ENCODE measurements at regions not wholly inside any gene's neighbourhood (a gene's known extent, or its start where the extent isn't known, plus 50 kb on each side); places are given as distances from the start of the nearest gene placed in this dataset.

DNA sequence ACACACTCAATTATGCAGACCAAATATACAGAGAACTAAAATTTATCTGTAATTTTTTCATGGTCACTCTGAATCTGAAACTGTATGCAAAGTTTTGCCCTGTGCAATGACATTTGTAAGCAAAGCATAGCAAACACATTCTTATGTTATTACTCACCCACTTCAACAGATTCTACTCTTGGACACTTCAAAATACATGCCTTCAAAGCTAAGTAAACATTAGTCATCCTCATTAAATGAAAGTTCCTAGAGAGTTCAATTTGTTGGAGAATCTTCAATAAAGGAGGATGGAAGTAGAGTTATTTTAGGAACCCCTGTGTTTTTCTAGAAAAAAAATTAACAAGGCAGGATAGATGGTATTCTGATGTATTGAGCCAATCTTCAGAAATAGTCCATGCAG is 639.7 kb upstream of the C9orf72 start:
- DNase-seq: peak; percentile 40

DNA sequence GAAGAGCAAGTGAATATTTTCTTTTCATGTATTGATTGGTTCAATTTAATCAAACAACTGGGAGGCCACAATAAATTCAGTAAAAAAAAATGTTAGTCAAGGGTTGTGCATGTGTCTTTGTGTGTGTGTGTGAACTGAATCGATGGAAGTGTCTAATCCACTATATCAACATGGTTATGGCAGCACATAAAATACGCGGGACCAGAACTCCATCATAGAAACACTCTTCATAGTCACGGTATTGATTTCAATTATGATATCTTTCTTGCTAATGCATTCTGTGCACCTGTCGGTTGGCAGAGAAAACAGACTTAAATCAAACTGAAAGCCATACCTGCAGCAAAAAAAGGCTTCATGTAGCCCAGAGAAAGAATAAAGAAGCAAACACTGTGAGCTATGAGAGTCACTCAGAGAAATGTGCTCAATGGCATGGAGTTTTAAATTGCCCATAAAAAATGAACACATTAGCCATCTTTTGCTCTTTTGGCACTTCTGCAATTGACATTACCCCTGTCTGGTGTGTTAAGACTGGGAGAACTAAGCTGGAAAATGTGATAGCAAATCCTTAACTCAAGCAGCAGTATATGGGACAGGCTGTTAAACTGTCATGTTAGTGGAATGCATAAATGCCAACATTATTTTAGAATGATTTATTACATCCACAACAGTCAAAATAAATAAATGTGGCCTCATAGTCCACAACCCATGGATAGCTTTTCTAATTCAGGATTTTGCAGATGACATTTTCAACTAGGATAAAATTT is 642.4 kb upstream of the C9orf72 start:
- no peak for DNase-seq

DNA sequence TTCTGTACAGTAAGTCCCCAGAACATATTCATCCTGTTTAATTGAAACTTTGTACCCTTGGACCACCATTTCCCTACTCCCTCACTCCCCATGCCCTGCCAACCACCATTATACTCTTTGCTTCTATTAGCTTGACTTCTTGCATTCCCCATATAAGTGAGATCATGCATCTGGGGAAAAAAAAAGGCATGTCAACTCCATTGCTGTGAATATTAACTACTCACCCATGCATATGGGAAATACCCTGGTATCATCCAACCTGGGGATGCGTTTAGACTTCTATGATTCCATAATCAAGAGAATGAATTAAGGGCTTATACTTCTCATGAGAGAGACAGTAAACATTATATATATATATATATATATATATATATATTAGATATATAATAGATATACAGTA is 659.4 kb upstream of the C9orf72 start:
- DNase-seq: no peak

DNA sequence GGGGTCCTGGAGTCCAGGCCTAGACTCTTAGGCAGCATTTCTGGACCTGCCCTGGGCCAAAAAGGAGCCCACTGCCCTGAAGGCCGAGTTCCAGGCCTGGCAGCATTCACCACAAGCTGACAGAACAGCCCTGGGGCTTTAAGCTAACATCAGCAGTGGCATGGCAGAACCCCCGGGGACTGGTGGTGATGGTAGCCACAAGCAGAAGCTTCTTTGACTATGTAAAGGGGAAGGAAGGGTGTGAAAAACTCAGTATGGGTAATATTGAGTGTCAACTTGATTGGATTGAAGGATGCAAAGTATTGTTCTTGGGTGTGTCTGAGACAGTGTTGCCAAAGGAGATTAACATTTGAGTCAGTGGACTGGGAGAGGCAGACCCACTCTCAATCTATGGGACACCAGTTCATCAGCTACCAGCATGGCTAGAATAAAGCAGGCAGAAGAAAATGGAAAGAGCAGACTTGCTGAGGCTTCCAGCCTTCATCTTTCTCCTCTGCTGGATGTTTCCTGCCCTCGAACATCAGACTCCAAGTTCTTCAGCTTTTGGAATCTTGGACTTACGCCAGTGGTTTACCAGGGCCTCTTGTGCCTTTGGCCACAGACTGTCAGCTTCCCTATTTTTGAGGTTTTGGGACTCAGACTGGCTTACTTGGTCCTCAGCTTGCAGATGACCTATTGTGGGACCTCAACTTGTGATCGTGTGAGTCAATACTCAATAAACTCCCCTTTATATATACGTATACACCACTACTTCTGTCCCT is 661.0 kb upstream of the C9orf72 start:
- DNase-seq: no peak

DNA sequence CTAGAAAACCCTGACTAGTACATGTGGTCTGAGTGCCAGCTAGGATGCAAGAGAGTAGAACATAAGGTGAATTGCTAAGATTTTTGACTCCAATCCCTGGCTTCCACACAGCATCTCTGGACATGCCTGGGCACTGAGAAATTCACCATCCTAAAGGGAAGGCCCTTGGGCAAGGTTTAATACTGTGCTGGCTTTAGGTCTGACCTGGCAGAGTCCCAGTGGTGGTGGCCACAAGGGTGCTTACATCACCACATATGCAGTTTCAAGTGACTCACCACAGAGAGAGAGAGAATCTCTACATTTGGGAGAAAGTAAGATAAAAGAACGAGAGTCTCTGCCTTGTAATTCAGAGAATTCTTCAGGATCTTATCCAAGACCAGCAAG is 661.6 kb upstream of the C9orf72 start:
- no peak for DNase-seq

DNA sequence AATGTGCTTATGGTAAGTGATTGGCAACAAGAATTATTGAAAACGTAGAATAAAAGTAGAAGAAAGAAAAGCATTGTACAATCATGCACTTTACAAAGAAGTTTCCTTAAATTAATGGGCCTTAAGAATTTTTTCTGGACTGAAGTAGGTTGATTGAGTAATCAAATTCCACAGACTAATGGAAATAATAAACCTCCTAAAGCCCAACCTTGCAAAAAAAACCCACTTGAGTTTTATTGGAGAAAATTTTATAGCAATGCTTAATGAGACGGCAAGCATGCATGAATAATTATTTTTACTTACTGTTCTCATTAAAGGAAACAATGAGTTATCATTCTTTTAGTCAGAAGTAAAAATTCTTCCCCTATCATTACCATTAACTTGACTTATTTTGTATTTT is 676.1 kb upstream of the C9orf72 start:
- DNase-seq: no peak

DNA sequence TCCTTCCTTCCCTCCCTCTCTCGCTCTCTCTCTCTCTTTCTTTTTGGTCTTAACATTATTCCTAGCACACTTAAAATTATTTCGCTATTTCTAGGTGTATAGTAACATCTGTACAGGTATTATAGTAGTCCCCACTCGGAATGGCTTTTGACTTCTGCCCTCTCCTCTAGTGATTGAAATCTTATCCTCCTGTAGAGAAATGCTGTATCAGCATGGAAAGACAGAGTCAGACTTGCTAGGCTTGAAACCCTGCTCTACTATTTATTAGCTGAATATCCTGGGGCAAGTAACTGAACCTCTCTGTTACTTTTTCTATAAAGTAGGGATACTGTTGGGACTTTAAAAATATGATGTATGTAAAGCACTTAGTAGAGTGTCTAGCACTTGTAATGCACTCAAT is 681.9 kb upstream of the C9orf72 start:
- no peak for DNase-seq

DNA sequence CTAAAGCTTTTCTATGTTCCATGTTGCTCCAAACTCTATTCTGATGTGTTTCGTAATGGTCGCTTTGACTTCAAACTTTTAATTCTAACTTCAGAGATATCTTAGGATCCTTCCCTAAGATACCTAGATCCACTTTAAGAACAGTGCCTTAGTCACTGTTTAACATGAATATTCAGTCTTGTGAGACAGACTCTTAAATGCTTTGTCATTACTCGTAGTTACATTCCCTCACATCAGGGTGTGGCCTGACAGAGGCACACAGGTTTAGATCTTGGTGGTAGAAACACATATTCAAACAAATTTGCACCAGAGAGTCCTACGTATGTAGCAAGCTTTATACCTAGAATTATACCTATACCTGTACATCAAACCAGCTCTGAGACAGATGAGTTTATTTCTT is 687.0 kb upstream of the C9orf72 start:
- no peak for DNase-seq

DNA sequence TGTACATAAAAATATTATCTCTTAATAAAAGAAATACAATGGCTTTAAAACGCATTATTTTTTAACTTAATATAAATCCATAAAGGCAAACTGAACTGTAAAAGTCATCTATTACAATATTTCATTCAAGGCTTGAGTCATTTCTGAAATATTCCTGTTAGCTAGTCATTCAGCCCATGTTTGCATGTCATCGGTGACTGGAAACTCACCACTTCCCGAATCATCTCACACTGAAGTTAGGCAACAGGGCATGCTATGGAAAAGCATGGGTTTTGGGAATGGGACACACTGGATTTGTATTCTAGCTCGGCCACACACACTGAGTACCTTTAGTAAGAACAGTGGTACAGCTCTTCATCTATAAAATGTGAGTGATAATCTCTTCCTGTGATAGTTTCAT is 691.1 kb upstream of the C9orf72 start:
- DNase-seq: no peak

DNA sequence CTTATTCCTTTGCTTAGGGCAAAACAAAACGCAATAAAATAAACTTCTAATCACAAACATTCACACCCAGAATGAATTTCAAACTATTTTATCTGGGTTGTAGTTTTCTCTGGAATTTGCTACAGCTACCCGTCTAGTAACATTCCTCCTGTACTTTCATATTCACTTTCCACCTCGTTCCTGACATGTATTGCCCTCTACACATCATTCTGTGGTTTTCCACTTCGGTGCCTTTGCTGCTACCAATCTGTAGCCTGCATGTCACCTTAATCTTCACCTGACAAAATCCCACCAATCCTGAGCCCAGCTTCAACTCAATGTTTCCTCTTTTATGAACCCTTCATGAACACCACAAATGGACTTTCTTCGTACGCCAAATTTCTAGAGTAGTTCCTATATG is 694.1 kb upstream of the C9orf72 start:
- no peak for DNase-seq

DNA sequence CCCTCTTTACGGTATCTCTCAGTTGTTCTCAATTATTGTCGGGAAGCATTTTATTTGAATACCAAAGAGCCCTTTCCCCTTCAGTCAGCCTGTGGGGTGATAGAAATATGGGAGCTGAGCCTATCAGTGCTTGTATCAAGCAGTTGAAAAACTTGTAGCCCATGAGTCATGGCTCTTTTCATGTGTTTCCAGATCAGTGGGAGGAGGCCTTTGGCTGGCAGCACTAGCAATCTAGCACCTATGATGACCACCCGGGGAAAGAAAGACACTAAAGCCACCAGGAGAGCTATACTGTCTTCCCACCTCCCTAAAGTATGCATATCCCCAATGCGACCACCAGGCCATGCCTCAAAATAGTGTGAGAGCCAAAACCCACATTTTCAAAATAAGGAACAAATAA is 696.9 kb upstream of the C9orf72 start:
- DNase-seq: no peak

DNA sequence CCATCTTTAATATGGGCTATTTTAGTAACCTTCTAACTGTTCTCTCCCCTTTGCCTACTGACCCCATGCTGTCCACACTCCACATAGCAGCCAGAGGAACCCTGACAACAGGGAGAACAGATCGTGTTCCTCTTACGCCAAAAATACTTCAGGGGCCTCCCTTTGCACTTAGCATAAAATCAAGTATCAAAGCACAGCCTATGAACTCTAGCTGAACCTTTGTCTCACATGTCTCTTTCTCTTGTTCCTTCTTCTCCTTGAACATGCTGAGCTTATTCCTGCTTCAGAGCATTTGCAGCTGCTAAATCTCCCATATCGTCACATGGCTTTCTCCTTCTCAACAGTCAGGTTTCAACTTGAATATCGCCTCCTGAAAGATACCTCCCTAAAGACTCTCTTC is 698.8 kb upstream of the C9orf72 start:
- DNase-seq: peak; percentile 75

DNA sequence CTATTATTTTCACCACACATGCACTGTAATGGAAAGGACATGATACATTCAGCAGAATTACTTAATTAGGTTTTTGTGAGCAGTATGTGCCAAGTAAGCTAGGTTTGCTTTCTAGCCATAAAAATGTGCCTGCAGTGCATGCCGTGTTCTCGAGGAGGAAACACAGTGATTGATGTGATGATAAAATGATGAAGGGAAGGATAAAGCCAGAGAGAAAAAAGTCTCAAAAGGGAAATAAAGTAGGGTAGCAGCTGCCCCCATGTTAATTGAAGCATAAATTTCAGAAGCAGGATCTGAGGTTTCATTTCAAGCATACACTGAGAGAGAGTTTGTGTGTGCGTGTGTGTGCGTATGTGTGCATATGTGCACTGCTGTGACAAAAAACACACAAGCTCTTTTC is 714.2 kb upstream of the C9orf72 start:
- DNase-seq: no peak

DNA sequence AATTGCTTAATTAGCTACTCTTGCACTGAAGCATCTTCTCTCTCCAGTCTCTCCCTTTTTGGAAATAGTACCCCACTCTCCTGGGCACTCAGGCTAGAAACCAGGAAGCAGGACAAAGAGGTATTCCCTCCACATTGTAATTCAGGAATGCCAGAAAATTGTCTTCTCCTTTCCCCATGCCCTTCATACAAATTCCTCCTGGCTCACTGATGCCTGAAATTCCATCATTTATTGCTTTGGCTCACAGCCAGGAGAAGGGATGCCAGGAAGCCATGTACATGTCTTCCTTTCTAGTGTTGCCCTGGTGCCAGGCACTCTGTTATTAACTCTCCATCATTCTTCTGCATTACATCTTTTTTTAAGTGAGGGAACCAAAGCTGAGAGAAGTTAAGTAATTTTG is 716.5 kb upstream of the C9orf72 start:
- no peak for DNase-seq

DNA sequence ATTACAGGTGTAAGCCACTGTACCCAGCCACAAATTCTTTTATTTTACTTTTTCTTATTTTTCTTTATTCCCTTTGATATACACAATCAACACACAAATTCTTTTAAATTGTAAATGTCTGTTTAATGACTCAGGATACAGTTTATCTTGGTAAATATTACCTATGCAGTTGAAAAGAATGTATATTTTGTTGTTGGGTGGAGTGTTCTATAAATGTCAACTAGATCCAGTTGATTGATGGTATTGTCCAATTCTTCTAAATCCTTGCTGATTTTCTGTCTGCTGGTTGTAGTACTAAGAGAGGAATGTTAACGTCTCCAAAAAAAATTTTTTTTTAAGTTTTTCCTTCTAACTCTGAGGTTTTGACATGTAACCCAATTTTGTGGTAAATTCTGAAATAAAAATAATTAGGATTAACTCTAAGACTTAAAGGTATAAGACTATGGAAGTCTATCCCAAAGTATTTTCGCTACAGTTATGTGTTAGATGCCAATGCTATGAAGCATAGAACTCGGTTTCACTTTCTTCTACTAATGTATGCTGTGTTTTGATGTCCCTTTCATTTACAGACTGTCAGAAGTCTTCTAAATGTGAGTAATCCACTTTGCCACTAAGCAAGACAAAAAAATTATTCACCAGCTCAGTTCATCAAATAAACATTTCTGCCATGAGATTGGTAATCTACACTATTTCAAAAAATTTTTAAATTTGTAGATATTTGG is 720.2 kb upstream of the C9orf72 start:
- DNase-seq: no peak

DNA sequence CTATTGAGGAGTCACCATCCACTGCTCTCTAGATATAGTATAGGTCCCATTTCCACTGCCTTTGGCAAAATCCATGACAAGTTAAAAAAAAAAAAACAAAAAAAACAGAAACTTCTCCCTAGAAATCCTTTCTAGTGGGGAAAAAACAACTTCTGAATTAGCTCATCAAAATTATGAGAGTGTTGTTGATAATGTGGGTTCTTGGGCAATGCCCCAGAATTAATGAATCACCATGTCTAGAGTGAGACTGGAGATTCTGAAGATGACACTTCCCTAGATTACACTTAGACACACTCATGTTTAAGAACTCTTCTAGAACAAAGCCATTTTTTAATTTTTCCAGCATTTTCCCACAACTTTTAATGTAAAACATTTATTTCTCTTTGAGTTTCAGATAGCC is 728.0 kb upstream of the C9orf72 start:
- no peak for DNase-seq

DNA sequence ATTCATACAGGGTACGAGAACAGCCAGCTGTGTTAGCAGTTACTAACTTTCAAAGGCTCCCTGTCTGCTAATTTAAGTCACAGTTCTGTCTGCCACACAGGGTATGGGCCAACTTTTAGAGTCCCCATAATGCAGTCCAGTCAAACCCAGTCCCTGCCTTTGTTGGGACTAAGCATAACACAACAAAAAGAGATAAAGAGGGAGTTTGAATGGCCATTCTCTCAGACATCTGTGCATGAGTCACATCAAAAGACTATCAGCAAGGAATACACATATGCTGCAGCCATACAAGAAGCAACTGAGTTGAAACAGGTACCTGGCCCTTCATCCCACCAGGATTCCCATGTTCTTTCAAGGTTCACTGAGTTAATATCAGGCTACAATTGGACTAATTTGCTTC is 744.5 kb upstream of the C9orf72 start:
- DNase-seq: no peak

DNA sequence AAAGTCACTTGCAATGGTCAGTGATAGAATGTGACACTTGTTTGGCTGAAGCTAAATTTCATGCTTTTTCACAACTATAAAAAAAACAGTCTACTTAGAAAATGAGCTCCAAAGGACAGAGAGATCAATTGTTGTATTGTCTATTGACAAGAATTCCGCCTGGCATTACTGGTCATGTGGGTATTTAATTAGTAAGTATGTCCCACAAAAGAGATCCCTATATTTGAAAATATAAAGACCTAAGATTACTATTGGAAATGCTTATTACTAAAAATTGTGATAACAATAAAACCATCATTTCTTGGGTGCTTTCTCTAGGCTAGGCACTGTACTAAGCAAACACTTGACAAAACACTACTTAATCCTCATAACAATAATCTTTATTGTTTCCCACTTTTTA is 745.2 kb upstream of the C9orf72 start:
- DNase-seq: no peak

DNA sequence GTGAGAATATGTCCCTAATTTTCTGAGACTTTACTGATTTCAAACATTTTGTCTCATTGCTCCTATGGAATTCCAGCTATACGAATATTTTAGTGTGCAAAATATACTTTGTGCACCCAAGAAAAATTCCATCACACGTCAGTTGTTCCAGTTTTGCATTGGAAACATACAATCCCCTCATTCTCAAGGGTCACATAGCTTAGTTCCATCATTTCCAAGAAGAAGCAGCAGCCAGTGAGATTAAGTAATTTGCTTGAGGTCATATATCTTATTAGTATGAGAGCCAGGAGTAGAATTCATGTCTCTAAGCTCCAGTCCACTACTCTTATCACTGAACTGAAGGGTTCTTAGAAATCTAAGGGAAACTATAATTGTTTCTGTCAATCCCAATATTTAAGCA is 746.7 kb upstream of the C9orf72 start:
- DNase-seq: no peak

DNA sequence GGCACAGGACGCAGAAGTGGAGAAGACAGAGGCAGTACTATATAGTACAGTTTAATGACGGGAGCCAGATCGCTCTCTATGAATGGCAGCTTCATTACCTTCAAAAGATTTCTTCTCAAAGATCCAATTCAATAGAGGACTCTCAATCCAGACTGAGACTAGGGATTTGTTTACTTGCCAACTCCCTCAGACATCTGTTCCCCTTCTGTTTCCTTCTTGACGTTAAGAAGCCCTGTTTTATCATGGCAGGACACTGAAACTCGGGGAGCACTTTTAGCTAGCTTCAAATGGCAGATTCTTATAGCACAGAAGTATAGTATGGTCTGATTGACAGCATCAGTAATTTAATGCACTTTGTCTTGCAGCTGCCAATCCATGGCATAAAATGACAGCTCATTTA is 747.3 kb upstream of the C9orf72 start:
- DNase-seq: peak; percentile 9

DNA sequence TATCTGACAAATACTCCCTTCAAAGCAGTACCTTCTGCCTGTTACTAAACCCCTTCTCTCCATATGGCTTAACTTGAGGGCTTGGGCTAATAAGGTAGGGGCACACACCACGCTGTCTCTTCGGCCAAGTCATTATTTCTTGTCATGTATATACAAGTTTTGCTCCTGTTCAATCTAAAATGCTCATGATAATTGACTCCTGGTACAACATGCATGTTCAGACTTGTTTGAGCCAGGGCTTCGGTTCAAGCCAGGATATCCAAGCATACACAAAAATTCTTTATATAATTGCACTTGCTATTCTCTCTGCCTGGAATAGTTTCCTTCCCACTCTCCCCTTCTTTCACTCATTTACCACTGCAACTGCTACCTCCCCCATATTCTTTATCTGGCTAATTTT is 756.0 kb upstream of the C9orf72 start:
- DNase-seq: no peak

DNA sequence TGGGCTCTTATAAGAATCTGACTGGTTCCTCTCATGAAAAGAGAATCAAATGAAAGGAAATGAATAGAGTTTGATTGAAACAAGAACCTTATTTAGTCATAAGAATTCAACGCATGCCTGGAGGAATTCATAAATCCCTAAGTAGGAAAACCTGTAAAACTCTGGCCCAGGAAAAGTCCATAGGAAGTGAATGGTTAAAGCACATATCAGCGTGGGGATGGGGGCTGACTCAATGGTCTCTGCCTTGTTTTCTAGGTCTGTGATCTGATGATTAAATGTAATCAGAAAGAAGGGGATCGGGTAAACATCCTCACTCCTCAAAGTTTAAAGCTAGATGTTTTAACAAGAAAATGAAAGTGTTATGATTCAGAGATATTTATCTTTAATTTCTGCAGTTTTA is 759.4 kb upstream of the C9orf72 start:
- no peak for DNase-seq

DNA sequence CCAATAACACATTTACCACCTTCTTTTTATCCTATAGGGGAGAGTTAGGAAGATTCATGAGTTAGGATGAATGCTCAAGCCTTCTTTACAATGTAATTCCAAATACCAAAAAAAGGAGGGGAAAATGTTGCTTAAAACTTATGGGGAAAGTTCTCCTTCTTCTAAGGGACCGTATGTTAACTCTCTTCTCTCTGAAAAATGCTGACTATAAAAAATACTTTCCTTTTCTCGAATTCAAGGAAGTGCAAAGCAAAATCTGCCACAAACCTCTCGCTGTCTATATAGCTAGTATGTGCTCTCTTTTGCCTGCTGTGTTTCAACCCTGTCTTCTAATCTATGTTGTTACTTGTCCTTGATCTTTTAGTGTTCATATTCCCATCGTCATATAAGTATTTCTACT is 768.6 kb upstream of the C9orf72 start:
- no peak for DNase-seq

Measured in tongue (tissue), 1 donor.